GM23338 (cell line): ENCODE measurements at regions not wholly inside any gene's neighbourhood (a gene's known extent, or its start where the extent isn't known, plus 50 kb on each side); places are given as distances from the start of the nearest gene placed in this dataset.

Experiments used
- CREB1 ChIP-seq: fragments of 250-450 bp; sonication (Bioruptor Pico); IDR thresholded peaks from 2 replicates; pipeline ENCODE4 v1.5.0; 2020; ENCODE audit warnings: low read depth, mild to moderate bottlenecking, moderate library complexity
- CTCF ChIP-seq, 2 experiments: fragments of 200-600 bp in 1 of 2; sonication (generic) in 1 of 2; conservative IDR thresholded peaks; 2 replicates each; pipeline versions ENCODE4 v1.5.1 to v1.6.1; 2016 to 2017; ENCODE audit warnings: antibody characterized with exemption in 2 of 2, low read depth in 2 of 2, mild to moderate bottlenecking in 2 of 2, moderate library complexity in 1 of 2
- ETS1 ChIP-seq: IDR thresholded peaks from 2 replicates; pipeline ENCODE4 v1.6.1; 2016; ENCODE audit warnings: antibody characterized with exemption
- EZH2 ChIP-seq: fragments of 200-600 bp; sonication (generic); IDR thresholded peaks from one replicate; pipeline ENCODE4 v1.8.0; 2017; ENCODE audit warnings: antibody characterized with exemption, mild to moderate bottlenecking, low read depth; ENCODE audit not compliant: unreplicated experiment
- EZH2phosphoT487 ChIP-seq: fragments of 200-600 bp; sonication (generic); IDR thresholded peaks from one replicate; pipeline ENCODE4 v1.8.1; 2018; ENCODE audit warnings: antibody characterized with exemption; ENCODE audit not compliant: unreplicated experiment
- POLR2AphosphoS5 ChIP-seq: IDR thresholded peaks from 2 replicates; pipeline ENCODE4 v1.6.1; 2016; ENCODE audit warnings: antibody characterized with exemption, low read depth
- REST ChIP-seq: IDR thresholded peaks from one replicate; pipeline ENCODE4 v1.6.1; 2018; ENCODE audit warnings: antibody characterized with exemption; ENCODE audit not compliant: unreplicated experiment
- ZNF114 ChIP-seq: fragments of 250-450 bp; sonication (Bioruptor Pico); IDR thresholded peaks from 2 replicates; pipeline ENCODE4 v1.5.0; 2020; ENCODE audit warnings: mild to moderate bottlenecking, moderate library complexity
- ZNF331 ChIP-seq: fragments of 250-450 bp; sonication (Bioruptor Pico); IDR thresholded peaks from 2 replicates; pipeline ENCODE4 v1.5.0; 2020; ENCODE audit warnings: low read depth, mild to moderate bottlenecking, moderate library complexity

GRCh38 chr22:34976474-34976873, 89.5 kb upstream of the ISX start:
- TF ChIP-seq REST (no peak), ZNF114 (CRISPR knock-in tag) (no peak), CTCF (conservative IDR thresholded peaks at IDR 0.05; ENCODE audit: low read depth in 2 of 2) (no peak), POLR2AphosphoS5 (no peak), EZH2phosphoT487 (no peak), EZH2 (no peak), ZNF331 (CRISPR knock-in tag) (no peak), CREB1 (CRISPR knock-in tag) (no peak), ETS1 (no peak)
